SK-N-SH (cell line): ENCODE measurements at regions not wholly inside any gene's neighbourhood (a gene's known extent, or its start where the extent isn't known, plus 50 kb on each side); places are given as distances from the start of the nearest gene placed in this dataset.

Experiments used
- CTCF ChIA-PET: fragments of 300-600, 350-600 bp; formaldehyde crosslinking; extraction: SDS; loops from one replicate; lab custom pipeline; 2021; lab: Yijun Ruan, JAX
- POLR2A ChIA-PET: fragments of 350-600 bp; sonication (Branson Sonifier 250); formaldehyde crosslinking; extraction: SDS; loops from one replicate; lab custom pipeline; 2020; ENCODE audit warnings: antibody characterized with exemption, inconsistent platforms; lab: Yijun Ruan, JAX
- DNase-seq: peaks from one replicate; pipeline ENCODE4 v3.0.0; 2012
- H2AFZ ChIP-seq: fragments of 200-600 bp; sonication (generic); 2 replicates; pipeline ENCODE4 v1.8.1; 2016; ENCODE audit warnings: antibody characterized with exemption, mild to moderate bottlenecking, low read depth
- H3F3A ChIP-seq: fragments of 200-600 bp; sonication (generic); replicated peaks from 2 replicates; pipeline ENCODE3; 2016; ENCODE audit warnings: antibody characterized with exemption, mild to moderate bottlenecking; ENCODE audit not compliant: insufficient read depth
- H3K27ac ChIP-seq, 2 experiments: fragments of 200-500 bp in 1 of 2; fragments of 200-600 bp in 1 of 2; sonication (Bioruptor generic) in 1 of 2; sonication (generic), shearing (Covaris generic) in 1 of 2; 2 replicates each; pipeline versions ENCODE4 v1.5.1 to v1.6.1; 2014 to 2016; ENCODE audit warnings: low read depth in 2 of 2, inconsistent platforms in 1 of 2, low read length in 1 of 2, mild to moderate bottlenecking in 1 of 2, mixed read lengths in 1 of 2
- H3K27me3 ChIP-seq: fragments of 200-600 bp; sonication (generic), shearing (Covaris generic); 2 replicates; pipeline ENCODE4 v1.6.1; 2016; ENCODE audit warnings: mixed run types; ENCODE audit not compliant: insufficient read depth
- H3K36me3 ChIP-seq, 2 experiments: fragments of 200-500 bp in 1 of 2; fragments of 200-600 bp in 1 of 2; sonication (Bioruptor generic) in 1 of 2; sonication (generic) in 1 of 2; replicated peaks in 1 of 2; 2 replicates each; pipeline versions ENCODE3 to v1.5.1; 2014 to 2016; ENCODE audit warnings: low read length in 1 of 2, mild to moderate bottlenecking in 1 of 2; ENCODE audit not compliant: insufficient read depth in 2 of 2, control insufficient read depth in 1 of 2
- H3K4me1 ChIP-seq, 2 experiments: fragments of 200-500 bp in 1 of 2; fragments of 200-600 bp in 1 of 2; sonication (Bioruptor generic) in 1 of 2; sonication (generic), shearing (Covaris generic) in 1 of 2; 2 replicates each; pipeline versions ENCODE4 v1.5.1 to v1.6.1; 2014 to 2016; ENCODE audit warnings: low read depth in 1 of 2, low read length in 1 of 2, mixed run types in 1 of 2; ENCODE audit not compliant: insufficient read depth in 2 of 2, control insufficient read depth in 1 of 2
- H3K4me2 ChIP-seq: fragments of 200-600 bp; sonication (generic), shearing (Covaris generic); 2 replicates; pipeline ENCODE4 v1.6.1; 2017; ENCODE audit warnings: mixed run types
- H3K4me3 ChIP-seq, 2 experiments: fragments of 200-500 bp in 1 of 2; fragments of 200-600 bp in 1 of 2; sonication (Bioruptor generic) in 1 of 2; sonication (generic), shearing (Covaris generic) in 1 of 2; 2 replicates each; pipeline versions ENCODE4 v1.5.1 to v1.8.1; 2014 to 2016; ENCODE audit warnings: low read depth in 2 of 2, inconsistent platforms in 1 of 2, low read length in 1 of 2, mild to moderate bottlenecking in 1 of 2, mixed read lengths in 1 of 2, moderate library complexity in 1 of 2
- H3K79me2 ChIP-seq: fragments of 200-600 bp; sonication (generic); 2 replicates; pipeline ENCODE4 v1.8.1; 2017; ENCODE audit warnings: mild to moderate bottlenecking; ENCODE audit not compliant: insufficient read depth
- H3K9ac ChIP-seq: fragments of 200-600 bp; sonication (generic); 2 replicates; pipeline ENCODE4 v1.6.1; 2017; ENCODE audit warnings: mixed run types
- H3K9me2 ChIP-seq: fragments of 200-600 bp; sonication (generic); 2 replicates; pipeline ENCODE4 v1.6.1; 2017; ENCODE audit warnings: mixed run types
- H3K9me3 ChIP-seq: fragments of 200-600 bp; sonication (generic); 2 replicates; pipeline ENCODE4 v1.6.1; 2017; ENCODE audit warnings: mixed run types, mild to moderate bottlenecking, moderate library complexity
- H4K20me1 ChIP-seq: fragments of 200-600 bp; sonication (generic); 2 replicates; pipeline ENCODE4 v1.6.1; 2017; ENCODE audit warnings: mild to moderate bottlenecking, mixed run types; ENCODE audit not compliant: insufficient read depth
- EP300 ChIP-seq, 2 experiments: IDR thresholded peaks; 2 replicates each; pipeline versions ENCODE4 v1.4.0 to v1.6.1; 2012; ENCODE audit warnings: borderline replicate concordance in 1 of 2, low read depth in 1 of 2, low read length in 1 of 2
- EZH2phosphoT487 ChIP-seq: fragments of 200-600 bp; sonication (generic); IDR thresholded peaks from 2 replicates; pipeline ENCODE4 v1.6.1; 2017; ENCODE audit warnings: low read depth, mixed run types, mild to moderate bottlenecking, antibody characterized with exemption, moderate library complexity, borderline replicate concordance
- FOSL2 ChIP-seq: IDR thresholded peaks from 2 replicates; pipeline ENCODE4 v1.4.0; 2012; ENCODE audit warnings: low read depth, mild to moderate bottlenecking, moderate library complexity, borderline replicate concordance
- FOXJ3 ChIP-seq: sonication (generic); formaldehyde crosslinking; IDR thresholded peaks from 2 replicates; pipeline ENCODE4 v1.5.1; 2020; ENCODE audit warnings: mild to moderate bottlenecking, missing genetic modification reagents
- FOXM1 ChIP-seq: IDR thresholded peaks from 2 replicates; pipeline ENCODE4 v1.4.0; 2012; ENCODE audit warnings: low read depth, mild to moderate bottlenecking
- MEF2A ChIP-seq: IDR thresholded peaks from 2 replicates; pipeline ENCODE4 v1.4.0; 2012; ENCODE audit warnings: low read depth, borderline replicate concordance
- MXI1 ChIP-seq: IDR thresholded peaks from 2 replicates; pipeline ENCODE4 v1.6.1; 2012; ENCODE audit warnings: mild to moderate bottlenecking, low read depth, low read length, improper control_type of control experiment
- NFIC ChIP-seq: IDR thresholded peaks from 2 replicates; pipeline ENCODE4 v1.4.0; 2012; ENCODE audit warnings: borderline replicate concordance
- POLR2AphosphoS5 ChIP-seq: IDR thresholded peaks from 2 replicates; pipeline ENCODE4 v1.6.1; 2012; ENCODE audit warnings: low read depth, low read length
- RCOR1 ChIP-seq: fragments of 150-350 bp; IDR thresholded peaks from 2 replicates; pipeline ENCODE4 v1.6.1; 2017; ENCODE audit warnings: antibody characterized with exemption, low read length
- SIN3A ChIP-seq: IDR thresholded peaks from 2 replicates; pipeline ENCODE4 v1.6.1; 2012; ENCODE audit warnings: low read depth, mild to moderate bottlenecking, low read length, moderate library complexity, borderline replicate concordance
- TAF1 ChIP-seq: IDR thresholded peaks from 2 replicates; pipeline ENCODE4 v1.6.1; 2012; ENCODE audit warnings: low read depth, mild to moderate bottlenecking, low read length, moderate library complexity, borderline replicate concordance
- WGBS: methylation state at CpG from one replicate; pipeline ENCODE4 v1.1.6; 2017; ENCODE audit warnings: low lambda C conversion rate; 5-methylcytosine and 5-hydroxymethylcytosine counted together
- TF ChIP-seq, protein P1 (sequence below): fragments of 150-350 bp; IDR thresholded peaks from 2 replicates; pipeline ENCODE4 v1.6.1; 2016; ENCODE audit warnings: mild to moderate bottlenecking, low read depth, low read length
- TF ChIP-seq, protein P2 (sequence below): IDR thresholded peaks from 2 replicates; pipeline ENCODE4; 2012
- TF ChIP-seq, protein P3 (sequence below): fragments of 150-350 bp; IDR thresholded peaks from 2 replicates; pipeline ENCODE4 v1.6.1; 2017; ENCODE audit warnings: antibody characterized with exemption, low read length, low read depth, borderline replicate concordance
- TF ChIP-seq, protein P4 (sequence below): IDR thresholded peaks from 2 replicates; pipeline ENCODE4 v1.4.0; 2012; ENCODE audit warnings: low read depth, borderline replicate concordance
- TF ChIP-seq, protein P5 (sequence below): IDR thresholded peaks from 2 replicates; pipeline ENCODE4 v1.4.0; 2012; ENCODE audit warnings: low read depth

DNA sequence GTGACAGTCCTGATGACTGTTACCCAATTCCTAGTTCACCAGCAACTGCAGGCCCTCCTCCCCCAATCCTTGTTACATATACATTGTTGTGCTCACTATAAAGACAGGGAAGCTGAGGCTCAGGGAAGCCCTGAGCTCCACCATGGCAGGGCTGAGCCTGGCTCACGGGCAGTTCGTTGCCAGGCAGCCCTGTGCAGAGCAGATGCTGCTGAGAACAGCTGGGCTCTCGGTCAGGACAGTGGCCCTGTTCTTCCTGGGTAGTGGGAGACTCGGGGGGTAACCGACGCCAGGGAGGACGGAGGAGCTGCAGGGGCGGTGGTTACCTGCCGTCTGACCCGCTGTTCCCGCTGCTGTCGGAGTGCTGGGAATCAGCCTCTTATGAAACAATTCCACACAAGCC lies 80.9 kb upstream of the ZNF469 start (continued):
- TF ChIP-seq, protein P1, sequence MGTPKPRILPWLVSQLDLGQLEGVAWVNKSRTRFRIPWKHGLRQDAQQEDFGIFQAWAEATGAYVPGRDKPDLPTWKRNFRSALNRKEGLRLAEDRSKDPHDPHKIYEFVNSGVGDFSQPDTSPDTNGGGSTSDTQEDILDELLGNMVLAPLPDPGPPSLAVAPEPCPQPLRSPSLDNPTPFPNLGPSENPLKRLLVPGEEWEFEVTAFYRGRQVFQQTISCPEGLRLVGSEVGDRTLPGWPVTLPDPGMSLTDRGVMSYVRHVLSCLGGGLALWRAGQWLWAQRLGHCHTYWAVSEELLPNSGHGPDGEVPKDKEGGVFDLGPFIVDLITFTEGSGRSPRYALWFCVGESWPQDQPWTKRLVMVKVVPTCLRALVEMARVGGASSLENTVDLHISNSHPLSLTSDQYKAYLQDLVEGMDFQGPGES = no peak
- TF ChIP-seq TAF1 (no peak), NFIC (no peak)
- TF ChIP-seq, protein P2, sequence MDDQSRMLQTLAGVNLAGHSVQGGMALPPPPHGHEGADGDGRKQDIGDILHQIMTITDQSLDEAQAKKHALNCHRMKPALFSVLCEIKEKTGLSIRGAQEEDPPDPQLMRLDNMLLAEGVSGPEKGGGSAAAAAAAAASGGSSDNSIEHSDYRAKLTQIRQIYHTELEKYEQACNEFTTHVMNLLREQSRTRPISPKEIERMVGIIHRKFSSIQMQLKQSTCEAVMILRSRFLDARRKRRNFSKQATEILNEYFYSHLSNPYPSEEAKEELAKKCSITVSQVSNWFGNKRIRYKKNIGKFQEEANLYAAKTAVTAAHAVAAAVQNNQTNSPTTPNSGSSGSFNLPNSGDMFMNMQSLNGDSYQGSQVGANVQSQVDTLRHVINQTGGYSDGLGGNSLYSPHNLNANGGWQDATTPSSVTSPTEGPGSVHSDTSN = no peak
- TF ChIP-seq, protein P3, sequence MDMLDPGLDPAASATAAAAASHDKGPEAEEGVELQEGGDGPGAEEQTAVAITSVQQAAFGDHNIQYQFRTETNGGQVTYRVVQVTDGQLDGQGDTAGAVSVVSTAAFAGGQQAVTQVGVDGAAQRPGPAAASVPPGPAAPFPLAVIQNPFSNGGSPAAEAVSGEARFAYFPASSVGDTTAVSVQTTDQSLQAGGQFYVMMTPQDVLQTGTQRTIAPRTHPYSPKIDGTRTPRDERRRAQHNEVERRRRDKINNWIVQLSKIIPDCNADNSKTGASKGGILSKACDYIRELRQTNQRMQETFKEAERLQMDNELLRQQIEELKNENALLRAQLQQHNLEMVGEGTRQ = no peak
- TF ChIP-seq, protein P4, sequence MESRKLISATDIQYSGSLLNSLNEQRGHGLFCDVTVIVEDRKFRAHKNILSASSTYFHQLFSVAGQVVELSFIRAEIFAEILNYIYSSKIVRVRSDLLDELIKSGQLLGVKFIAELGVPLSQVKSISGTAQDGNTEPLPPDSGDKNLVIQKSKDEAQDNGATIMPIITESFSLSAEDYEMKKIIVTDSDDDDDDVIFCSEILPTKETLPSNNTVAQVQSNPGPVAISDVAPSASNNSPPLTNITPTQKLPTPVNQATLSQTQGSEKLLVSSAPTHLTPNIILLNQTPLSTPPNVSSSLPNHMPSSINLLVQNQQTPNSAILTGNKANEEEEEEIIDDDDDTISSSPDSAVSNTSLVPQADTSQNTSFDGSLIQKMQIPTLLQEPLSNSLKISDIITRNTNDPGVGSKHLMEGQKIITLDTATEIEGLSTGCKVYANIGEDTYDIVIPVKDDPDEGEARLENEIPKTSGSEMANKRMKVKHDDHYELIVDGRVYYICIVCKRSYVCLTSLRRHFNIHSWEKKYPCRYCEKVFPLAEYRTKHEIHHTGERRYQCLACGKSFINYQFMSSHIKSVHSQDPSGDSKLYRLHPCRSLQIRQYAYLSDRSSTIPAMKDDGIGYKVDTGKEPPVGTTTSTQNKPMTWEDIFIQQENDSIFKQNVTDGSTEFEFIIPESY = no peak

DNA sequence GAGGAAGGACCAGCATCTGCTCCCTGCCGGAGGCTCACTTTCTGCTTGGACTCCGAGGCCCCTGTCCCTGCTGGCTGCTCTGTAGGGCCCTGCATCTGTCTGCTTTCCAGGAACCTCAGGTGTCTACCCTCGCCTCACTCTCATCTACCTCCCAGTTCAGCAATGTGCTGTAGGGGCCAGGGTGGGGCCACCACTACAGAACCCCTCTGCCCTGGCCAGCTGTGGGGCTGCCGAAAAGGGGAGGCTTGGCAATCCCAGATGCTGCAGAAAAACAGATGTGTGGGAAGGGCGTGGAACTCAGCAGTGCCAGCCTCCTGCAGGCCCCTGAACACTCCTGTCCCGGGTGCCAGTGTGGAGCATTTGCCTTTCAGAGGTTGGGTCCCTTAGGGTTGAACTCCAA lies 80.1 kb upstream of the ZNF469 start:
- no peak overlapping the region for H3K4me2 ChIP-seq
- no peaks in the 10 kb centered on the region for H3K9me3 ChIP-seq
- no peaks in the 10 kb centered on the region for H3K36me3 ChIP-seq
- H2AFZ ChIP-seq = no peak overlapping the region
- H3K27me3 ChIP-seq = no peaks in the 10 kb centered on the region
- CTCF ChIA-PET = no interaction called here
- no peak overlapping the region; a peak in 1 of 4 replicates for H3K27ac ChIP-seq
- no peaks in the 10 kb centered on the region for H3K9me2 ChIP-seq
- 95% methylated on average over 6 of the region's 6 CpGs for WGBS
- H3K9ac ChIP-seq = no peak overlapping the region
- H3K79me2 ChIP-seq = no peaks in the 10 kb centered on the region
- H3K4me1 ChIP-seq = peaks cover 29 to 42% of the 10 kb centered on the region in 2 experiments; a peak in 3 of 4 replicates
- H3F3A ChIP-seq = peaks cover 41% of the 10 kb centered on the region
- no peak for TF ChIP-seq EP300 (IDR thresholded peaks at IDR 0.05; ENCODE audit: borderline replicate concordance in 1 of 2, low read depth in 1 of 2, low read length in 1 of 2)
- no peak for TF ChIP-seq FOXJ3 (CRISPR knock-in tag)
- no peak for TF ChIP-seq SIN3A
- no peak for TF ChIP-seq MXI1
- TF ChIP-seq POLR2AphosphoS5 = no peak
- TF ChIP-seq EZH2phosphoT487 = no peak
- no peak for TF ChIP-seq FOXM1
- TF ChIP-seq MEF2A = no peak
- no peak for TF ChIP-seq FOSL2
- TF ChIP-seq, protein P5, sequence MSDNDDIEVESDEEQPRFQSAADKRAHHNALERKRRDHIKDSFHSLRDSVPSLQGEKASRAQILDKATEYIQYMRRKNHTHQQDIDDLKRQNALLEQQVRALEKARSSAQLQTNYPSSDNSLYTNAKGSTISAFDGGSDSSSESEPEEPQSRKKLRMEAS = no peak
- no peak for TF ChIP-seq RCOR1
- TF ChIP-seq, protein P2 = no peak
- no peak overlapping the region for H3K4me3 ChIP-seq
- POLR2A ChIA-PET = no interaction called here
- no peaks in the 10 kb centered on the region for H4K20me1 ChIP-seq
- no peak for DNase-seq
